OCI-LY3 (cell line): ENCODE measurements at regions not wholly inside any gene's neighbourhood (a gene's known extent, or its start where the extent isn't known, plus 50 kb on each side); places are given as distances from the start of the nearest gene placed in this dataset.

Experiments
- H2AFZ ChIP-seq: fragments of 200-600, 300-600 bp; shearing (Covaris generic); 2 replicates; pipeline ENCODE4 v1.6.0; 2014; ENCODE audit warnings: antibody characterized with exemption, low read depth, low read length
- H3K27ac ChIP-seq: fragments of 200-600, 300-600 bp; sonication (generic); 2 replicates; pipeline ENCODE4 v1.5.1; 2014; ENCODE audit warnings: mild to moderate bottlenecking, low read length, moderate library complexity, mixed read lengths
- H3K27me3 ChIP-seq: fragments of 200-600, 300-600 bp; sonication (generic); 2 replicates; pipeline ENCODE4 v1.6.1; 2014; ENCODE audit warnings: low read depth, low read length, mixed read lengths
- H3K36me3 ChIP-seq: fragments of 200-600, 300-600 bp; sonication (generic); replicated peaks from 2 replicates; pipeline ENCODE3; 2014; ENCODE audit warnings: low read depth, low read length, mixed read lengths
- H3K4me1 ChIP-seq: fragments of 300-600, 200-600 bp; sonication (generic); 2 replicates; pipeline ENCODE4 v1.6.1; 2014; ENCODE audit warnings: low read length, mixed read lengths
- H3K4me2 ChIP-seq: fragments of 200-600, 300-600 bp; sonication (generic); 2 replicates; pipeline ENCODE4 v1.6.1; 2014; ENCODE audit warnings: low read length, mixed read lengths
- H3K4me3 ChIP-seq: fragments of 300-600, 200-600 bp; sonication (generic); 2 replicates; pipeline ENCODE4 v1.5.1; 2014; ENCODE audit warnings: antibody characterized with exemption, mild to moderate bottlenecking, low read length, moderate library complexity
- H3K79me2 ChIP-seq: fragments of 300-600, 200-600 bp; shearing (Covaris generic); 2 replicates; pipeline ENCODE4 v1.6.1; 2014; ENCODE audit warnings: mild to moderate bottlenecking, low read length, mixed read lengths
- H3K9ac ChIP-seq: fragments of 300-600, 200-600 bp; shearing (Covaris generic); 2 replicates; pipeline ENCODE4 v1.6.0; 2014; ENCODE audit warnings: mild to moderate bottlenecking, low read length, moderate library complexity
- H3K9me3 ChIP-seq: fragments of 200-600, 300-600 bp; shearing (Covaris generic); 2 replicates; pipeline ENCODE4 v1.6.1; 2014; ENCODE audit warnings: low read length, mixed read lengths; ENCODE audit not compliant: insufficient read depth
- H4K20me1 ChIP-seq: fragments of 200-600, 300-600 bp; sonication (generic); 2 replicates; pipeline ENCODE4 v1.6.1; 2016; ENCODE audit warnings: low read length, mixed read lengths; ENCODE audit not compliant: insufficient read depth
- CTCF ChIP-seq: fragments of 200-600, 300-600 bp; sonication (generic); IDR thresholded peaks from 2 replicates; pipeline ENCODE4 v1.5.1; 2014; ENCODE audit warnings: antibody characterized with exemption, low read length, low read depth
- EZH2phosphoT487 ChIP-seq: fragments of 200-600 bp; shearing (Covaris generic); IDR thresholded peaks from 2 replicates; pipeline ENCODE4 v1.6.1; 2018; ENCODE audit warnings: antibody characterized with exemption, mixed run types, low read depth

GRCh38 chr14:39628087-39628486 is 195.9 kb upstream of the FBXO33 start:
- H3K36me3 ChIP-seq: no peaks in the 10 kb centered on the region
- no peak overlapping the region for H2AFZ ChIP-seq
- no peaks in the 10 kb centered on the region for H3K4me1 ChIP-seq
- H4K20me1 ChIP-seq: no peaks in the 10 kb centered on the region
- H3K4me2 ChIP-seq: no peak overlapping the region
- H3K4me3 ChIP-seq: no peak overlapping the region
- H3K27ac ChIP-seq: no peak overlapping the region
- no peaks in the 10 kb centered on the region for H3K79me2 ChIP-seq
- H3K9me3 ChIP-seq: no peaks in the 10 kb centered on the region
- TF ChIP-seq EZH2phosphoT487 (no peak), CTCF (no peak)
- H3K27me3 ChIP-seq: no peaks in the 10 kb centered on the region
- H3K9ac ChIP-seq: no peak overlapping the region

GRCh38 chr14:39626589-39627576 is 194.7 kb upstream of the FBXO33 start:
- no peak for TF ChIP-seq EZH2phosphoT487
- no peak for TF ChIP-seq CTCF
- H3K9me3 ChIP-seq: no peaks in the 10 kb centered on the region

GRCh38 chr14:39621678-39622077 is 189.4 kb upstream of the FBXO33 start:
- Histone ChIP-seq H3K4me1 (no peaks in the 10 kb centered on the region), H3K27me3 (no peaks in the 10 kb centered on the region), H3K79me2 (no peaks in the 10 kb centered on the region), H3K36me3 (no peaks in the 10 kb centered on the region), H2AFZ (no peak overlapping the region), H3K4me2 (no peak overlapping the region), H3K9me3 (no peaks in the 10 kb centered on the region), H3K4me3 (no peak overlapping the region), H3K27ac (no peak overlapping the region), H4K20me1 (no peaks in the 10 kb centered on the region), H3K9ac (no peak overlapping the region)
- TF ChIP-seq CTCF: no peak
- no peak for TF ChIP-seq EZH2phosphoT487

More at GRCh38 chr14:39626589-39627576, 194.7 kb upstream of the FBXO33 start:
- no peak overlapping the region for H3K4me3 ChIP-seq
- no peaks in the 10 kb centered on the region for H4K20me1 ChIP-seq
- H3K79me2 ChIP-seq: no peaks in the 10 kb centered on the region
- H3K9ac ChIP-seq: no peak overlapping the region
- no peaks in the 10 kb centered on the region for H3K4me1 ChIP-seq
- H3K4me2 ChIP-seq: no peak overlapping the region
- no peak overlapping the region for H2AFZ ChIP-seq
- H3K27ac ChIP-seq: no peak overlapping the region
- no peaks in the 10 kb centered on the region for H3K36me3 ChIP-seq
- H3K27me3 ChIP-seq: no peaks in the 10 kb centered on the region

- no peak overlapping the region for H3K4me3 ChIP-seq
- no peak overlapping the region for H3K4me2 ChIP-seq
- no peak for TF ChIP-seq CTCF
- H3K9ac ChIP-seq: no peak overlapping the region
- no peak overlapping the region for H3K27ac ChIP-seq
- H3K27me3 ChIP-seq: no peaks in the 10 kb centered on the region
- no peaks in the 10 kb centered on the region for H3K4me1 ChIP-seq
- no peaks in the 10 kb centered on the region for H4K20me1 ChIP-seq
- H3K9me3 ChIP-seq: no peaks in the 10 kb centered on the region
- H3K36me3 ChIP-seq: no peaks in the 10 kb centered on the region
- H3K79me2 ChIP-seq: no peaks in the 10 kb centered on the region
- no peak overlapping the region for H2AFZ ChIP-seq
Measured at GRCh38 chr14:39621223-39621622, 189.0 kb upstream of the FBXO33 start.
